RWPE1 (cell line): ENCODE measurements at regions not wholly inside any gene's neighbourhood (a gene's known extent, or its start where the extent isn't known, plus 50 kb on each side); places are given as distances from the start of the nearest gene placed in this dataset.
A peak's percentile ranks its signal among the peaks of the same experiment; 100 is the strongest.

ENCODE experiments used
- CTCF ChIA-PET: fragments of 350-600 bp; sonication (Branson Sonifier 250); formaldehyde crosslinking; extraction: SDS; loops from one replicate; lab custom pipeline; 2021; lab: Yijun Ruan, JAX
- POLR2A ChIA-PET: fragments of 400-600 bp; formaldehyde crosslinking; extraction: SDS; loops from one replicate; lab custom pipeline; 2020; ENCODE audit warnings: antibody characterized with exemption; ENCODE audit not compliant: low non-redundant PET; lab: Yijun Ruan, JAX
- DNase-seq: peaks from one replicate; pipeline ENCODE4 v3.0.0; 2012; ENCODE audit warnings: low spot score
- H3K27ac ChIP-seq: fragments of 450-650 bp; 2 replicates; pipeline ENCODE4 v1.5.1; 2017
- CTCF ChIP-seq: fragments of 450-650 bp; conservative IDR thresholded peaks from 2 replicates; pipeline ENCODE4 v1.5.1; 2017; ENCODE audit warnings: low read depth, mild to moderate bottlenecking

- no peak overlapping the region for H3K27ac ChIP-seq
- DNase-seq = no peak
- ChIA-PET POLR2A (no interaction called here), CTCF (no interaction called here)
- TF ChIP-seq CTCF = no peak
Measured at GRCh38 chr7:110007320-110008063, 1083.4 kb upstream of the LRRN3 start.

DNA sequence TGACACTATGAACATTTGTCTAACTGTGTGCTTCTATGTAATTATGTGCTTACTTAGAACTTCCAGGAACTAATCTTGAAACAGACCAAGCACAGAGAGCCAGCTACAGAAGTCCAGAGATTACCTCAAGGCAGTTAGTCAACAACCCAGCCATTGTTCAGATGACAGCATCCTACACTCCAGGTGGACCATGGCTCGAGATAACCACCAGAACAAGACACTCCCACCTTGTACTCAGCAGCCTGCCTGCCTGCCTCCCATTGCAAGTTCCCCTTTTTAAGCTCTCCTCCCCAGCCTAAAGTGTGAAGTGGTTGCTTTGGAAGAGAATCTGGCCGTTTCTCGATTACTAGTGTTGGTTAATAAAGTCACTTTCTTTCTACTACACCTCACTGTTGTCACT, 1080.6 kb upstream of the LRRN3 start:
- ChIA-PET POLR2A (no interaction called here), CTCF (no interaction called here)
- TF ChIP-seq CTCF = no peak
- no peak overlapping the region for H3K27ac ChIP-seq
- DNase-seq = no peak

- no peak overlapping the region for H3K27ac ChIP-seq
- no peak for DNase-seq
- POLR2A ChIA-PET = no interaction called here
- TF ChIP-seq CTCF = no peak
- CTCF ChIA-PET = no interaction called here
Measured at GRCh38 chr7:110017405-110017804, 1073.5 kb upstream of the LRRN3 start.

DNA sequence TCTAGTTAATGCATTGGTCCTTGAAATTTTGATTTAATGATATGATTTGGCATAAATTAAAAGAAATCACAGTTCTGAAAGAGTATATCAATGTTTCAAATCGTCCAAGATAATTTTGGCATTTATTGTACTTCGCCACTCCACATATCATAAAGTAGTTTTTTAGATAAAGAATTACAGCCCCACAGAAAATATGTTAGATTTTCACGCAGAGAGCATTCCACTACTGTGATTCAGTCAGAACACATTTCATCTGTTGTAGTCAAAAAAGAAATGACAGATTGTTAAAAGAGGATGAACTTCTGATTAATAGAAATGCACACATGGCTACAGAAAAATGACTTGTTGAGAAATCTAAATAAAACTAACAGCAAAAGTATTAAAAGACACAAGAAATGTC, 1063.5 kb upstream of the LRRN3 start:
- TF ChIP-seq CTCF = no peak
- ChIA-PET CTCF (no interaction called here), POLR2A (no interaction called here)
- H3K27ac ChIP-seq = no peak overlapping the region
- DNase-seq = no peak

DNA sequence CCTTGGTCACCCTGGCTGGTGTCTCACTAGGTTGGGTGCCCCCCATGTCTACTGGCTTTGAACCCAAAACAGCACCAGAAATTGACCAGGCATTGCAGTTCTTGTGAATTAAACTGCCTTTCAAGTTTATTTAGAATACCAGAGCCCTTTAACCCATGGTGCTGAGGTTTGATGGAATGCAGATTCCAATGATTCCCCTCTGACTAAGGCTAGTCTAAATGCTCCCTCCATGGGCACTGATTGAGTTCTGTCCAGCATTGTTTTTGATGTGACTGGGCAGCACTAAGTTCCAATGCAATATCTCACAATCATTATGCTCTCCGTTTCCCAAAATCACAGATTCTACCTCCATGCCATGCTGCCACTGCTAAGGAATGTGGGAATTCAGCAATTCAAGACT, 1047.4 kb upstream of the LRRN3 start:
- TF ChIP-seq CTCF = no peak
- POLR2A ChIA-PET = no interaction called here
- DNase-seq = no peak
- CTCF ChIA-PET = no interaction called here
- no peak overlapping the region for H3K27ac ChIP-seq

DNA sequence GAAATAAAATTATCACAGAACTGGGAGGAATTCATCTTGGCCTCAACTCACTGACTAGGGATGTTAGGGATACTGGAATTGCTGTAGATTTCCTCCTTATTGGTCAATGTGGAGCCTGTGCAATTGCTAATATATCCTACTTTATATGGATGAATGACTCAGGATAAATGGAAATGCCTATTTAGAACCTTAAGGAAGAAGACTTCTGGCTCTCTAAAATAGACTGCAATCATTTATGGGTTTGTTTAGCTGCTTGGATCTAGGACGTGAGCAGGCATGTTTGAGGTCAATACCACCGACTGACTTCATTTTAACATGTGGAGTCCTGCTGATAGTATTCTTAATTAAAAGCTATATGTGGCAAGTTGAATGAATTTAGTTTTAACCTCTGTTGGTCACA, 1040.1 kb upstream of the LRRN3 start:
- no peak for TF ChIP-seq CTCF
- POLR2A ChIA-PET = no interaction called here
- DNase-seq = peak; percentile 2
- CTCF ChIA-PET = no interaction called here
- no peak overlapping the region for H3K27ac ChIP-seq
